GM12864 (cell line): ENCODE measurements at regions not wholly inside any gene's neighbourhood (a gene's known extent, or its start where the extent isn't known, plus 50 kb on each side); places are given as distances from the start of the nearest gene placed in this dataset.

Experiments used
- DNase-seq: peaks from one replicate; pipeline ENCODE4 v3.0.0-alpha.2; 2011; ENCODE audit warnings: low read depth
- H3K4me3 ChIP-seq: 2 replicates; pipeline ENCODE4 v1.5.1; 2011; ENCODE audit warnings: mild to moderate bottlenecking, low read depth, low read length, control low read depth
- CTCF ChIP-seq: IDR thresholded peaks from 2 replicates; pipeline ENCODE4 v1.5.1; 2011; ENCODE audit warnings: low read depth, mild to moderate bottlenecking, moderate library complexity, low read length, control low read depth, inconsistent platforms; ENCODE audit errors: missing control alignments

- DNase-seq = no peak
- TF ChIP-seq CTCF = no peak
- H3K4me3 ChIP-seq = no peak overlapping the region
Measured at GRCh38 chr2:40797120-40797519, 345.2 kb upstream of the SLC8A1 start.

DNA sequence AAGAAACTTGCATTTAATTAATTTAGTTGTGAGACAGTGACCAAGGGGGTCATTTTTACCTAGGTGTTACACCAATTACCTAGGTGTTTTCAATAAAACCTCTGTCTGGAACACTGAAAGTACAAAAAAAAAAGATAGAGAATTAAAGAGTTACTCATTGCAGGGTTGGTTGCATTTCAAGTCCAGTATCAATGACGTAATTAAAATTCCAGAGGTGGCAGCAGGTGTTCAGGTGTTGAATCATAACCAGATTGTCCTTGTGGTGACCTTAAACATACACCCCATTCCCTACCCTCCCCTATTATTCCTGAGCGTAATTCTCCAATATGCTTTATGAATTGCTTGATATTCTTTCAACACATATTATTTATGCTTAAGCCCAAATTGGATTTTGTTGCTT is 352.0 kb upstream of the SLC8A1 start:
- no peak overlapping the region for H3K4me3 ChIP-seq
- DNase-seq = no peak
- TF ChIP-seq CTCF = no peak

- H3K4me3 ChIP-seq = no peak overlapping the region
- no peak for DNase-seq
- TF ChIP-seq CTCF = no peak
Measured at GRCh38 chr2:40809156-40809555, 357.3 kb upstream of the SLC8A1 start.

DNA sequence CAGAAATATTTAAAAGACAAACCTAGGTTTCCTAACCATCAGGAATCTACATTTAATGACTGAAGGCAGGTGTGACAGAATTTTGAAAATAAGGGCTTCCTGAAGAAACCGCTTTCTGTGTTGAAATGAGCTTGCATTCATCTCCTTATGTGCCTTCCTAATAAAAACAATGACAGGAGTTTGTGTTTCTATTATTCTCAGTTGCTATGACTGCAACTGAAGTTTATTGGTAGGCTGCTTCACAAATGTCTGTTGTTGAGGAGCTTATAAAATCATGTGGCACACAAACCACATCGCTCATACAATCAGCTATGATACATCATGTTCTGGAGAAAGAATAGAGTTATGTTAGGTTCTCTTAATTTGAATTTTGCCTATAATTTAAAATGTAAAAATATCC is 362.7 kb upstream of the SLC8A1 start:
- H3K4me3 ChIP-seq = no peak overlapping the region
- no peak for TF ChIP-seq CTCF
- DNase-seq = no peak

- no peak overlapping the region for H3K4me3 ChIP-seq
- TF ChIP-seq CTCF = no peak
- DNase-seq = no peak
Measured at GRCh38 chr2:40820319-40820718, 368.4 kb upstream of the SLC8A1 start.

- H3K4me3 ChIP-seq = no peak overlapping the region
- DNase-seq = no peak
- no peak for TF ChIP-seq CTCF
Measured at GRCh38 chr2:40823478-40823877, 371.6 kb upstream of the SLC8A1 start.

GRCh38 chr2:40824278-40824677 is 372.4 kb upstream of the SLC8A1 start:
- no peak for DNase-seq
- no peak for TF ChIP-seq CTCF
- H3K4me3 ChIP-seq = no peak overlapping the region
